ENCODE measurements at regions not wholly inside any gene's neighbourhood (a gene's known extent, or its start where the extent isn't known, plus 50 kb on each side); places are given as distances from the start of the nearest gene placed in this dataset.

GRCh38 chr16:6827267-6827666 lies 505.4 kb upstream of the RBFOX1 start:
- peaks cover 5% of the 10 kb centered on the region for H3K4me1 Mint-ChIP-seq
- no peaks in the 10 kb centered on the region for H3K9me3 Mint-ChIP-seq
- peaks cover 3% of the 10 kb centered on the region for H3K27me3 Mint-ChIP-seq (ENCODE audit: low read depth)
- no peak overlapping the region for H3K4me3 Mint-ChIP-seq
- no peaks in the 10 kb centered on the region for H3K36me3 Mint-ChIP-seq
- TF ChIP-seq CTCF (IDR thresholded peaks at IDR 0.05; ENCODE audit: unreplicated experiment), result no peak
- no peak overlapping the region for H3K27ac Mint-ChIP-seq
- DNase-seq (ENCODE audit: low spot score in 2 of 2, unreplicated experiment in 2 of 2), result no peak

GRCh38 chr16:6822041-6822440 lies 510.6 kb upstream of the RBFOX1 start:
- H3K27ac Mint-ChIP-seq, result no peak overlapping the region
- TF ChIP-seq CTCF (IDR thresholded peaks at IDR 0.05; ENCODE audit: unreplicated experiment), result no peak
- H3K27me3 Mint-ChIP-seq (ENCODE audit: low read depth), result no peaks in the 10 kb centered on the region
- H3K9me3 Mint-ChIP-seq, result no peaks in the 10 kb centered on the region
- no peaks in the 10 kb centered on the region for H3K36me3 Mint-ChIP-seq
- no peak for DNase-seq (ENCODE audit: low spot score in 2 of 2, unreplicated experiment in 2 of 2)
- H3K4me3 Mint-ChIP-seq, result no peak overlapping the region
- peaks cover 5% of the 10 kb centered on the region for H3K4me1 Mint-ChIP-seq

- H3K4me3 Mint-ChIP-seq, result no peak overlapping the region
- no peaks in the 10 kb centered on the region for H3K36me3 Mint-ChIP-seq
- DNase-seq (ENCODE audit: low spot score in 2 of 2, unreplicated experiment in 2 of 2), result no peak
- no peaks in the 10 kb centered on the region for H3K27me3 Mint-ChIP-seq (ENCODE audit: low read depth)
- H3K9me3 Mint-ChIP-seq, result no peaks in the 10 kb centered on the region
- no peak overlapping the region for H3K27ac Mint-ChIP-seq
- TF ChIP-seq CTCF (IDR thresholded peaks at IDR 0.05; ENCODE audit: unreplicated experiment), result no peak
- H3K4me1 Mint-ChIP-seq, result no peaks in the 10 kb centered on the region
Observed at GRCh38 chr16:6804461-6804860, 528.2 kb upstream of the RBFOX1 start.

- Mint-ChIP-seq H3K27ac (no peak overlapping the region), H3K27me3 (ENCODE audit: low read depth) (no peaks in the 10 kb centered on the region), H3K36me3 (no peaks in the 10 kb centered on the region), H3K4me1 (no peaks in the 10 kb centered on the region), H3K4me3 (no peak overlapping the region), H3K9me3 (no peaks in the 10 kb centered on the region)
- no peak for DNase-seq (ENCODE audit: low spot score in 2 of 2, unreplicated experiment in 2 of 2)
- no peak for TF ChIP-seq CTCF (IDR thresholded peaks at IDR 0.05; ENCODE audit: unreplicated experiment)
Observed at GRCh38 chr16:6803176-6803575, 529.5 kb upstream of the RBFOX1 start.

- Mint-ChIP-seq H3K9me3 (peaks cover 10% of the 10 kb centered on the region), H3K4me3 (no peak overlapping the region), H3K36me3 (no peaks in the 10 kb centered on the region), H3K27ac (no peak overlapping the region), H3K27me3 (ENCODE audit: low read depth) (no peaks in the 10 kb centered on the region), H3K4me1 (no peaks in the 10 kb centered on the region)
- TF ChIP-seq CTCF (IDR thresholded peaks at IDR 0.05; ENCODE audit: unreplicated experiment), result no peak
- no peak for DNase-seq (ENCODE audit: low spot score in 2 of 2, unreplicated experiment in 2 of 2)
Observed at GRCh38 chr16:6797223-6797622, 535.4 kb upstream of the RBFOX1 start.

GRCh38 chr16:6777624-6778023 lies 555.0 kb upstream of the RBFOX1 start:
- TF ChIP-seq CTCF (IDR thresholded peaks at IDR 0.05; ENCODE audit: unreplicated experiment), result no peak
- DNase-seq (ENCODE audit: low spot score in 2 of 2, unreplicated experiment in 2 of 2), result no peak
- Mint-ChIP-seq H3K36me3 (no peaks in the 10 kb centered on the region), H3K4me3 (no peak overlapping the region), H3K4me1 (no peaks in the 10 kb centered on the region), H3K9me3 (peaks cover 3% of the 10 kb centered on the region), H3K27ac (no peak overlapping the region), H3K27me3 (ENCODE audit: low read depth) (peaks cover 2% of the 10 kb centered on the region)
